Adipocyte (in vitro differentiated cells): ENCODE measurements at regions not wholly inside any gene's neighbourhood (a gene's known extent, or its start where the extent isn't known, plus 50 kb on each side); places are given as distances from the start of the nearest gene placed in this dataset.

Source experiments
- DNase-seq: peaks from one replicate; pipeline ENCODE4 v3.0.0-alpha.2; 2015; ENCODE audit warnings: low read depth
- H3K27me3 ChIP-seq: replicated peaks from 2 replicates; pipeline ENCODE4 v1.7.0; 2013; ENCODE audit warnings: mild to moderate bottlenecking, low read length, moderate library complexity; ENCODE audit not compliant: control insufficient read depth, insufficient read depth
- H3K36me3 ChIP-seq: 2 replicates; pipeline ENCODE4 v1.7.0; 2013; ENCODE audit warnings: low read length, mild to moderate bottlenecking, moderate library complexity; ENCODE audit not compliant: control insufficient read depth, insufficient read depth, severe bottlenecking
- H3K4me1 ChIP-seq: 2 replicates; pipeline ENCODE4 v1.7.0; 2013; ENCODE audit warnings: mild to moderate bottlenecking, low read length, moderate library complexity; ENCODE audit not compliant: control insufficient read depth, insufficient read depth
- H3K4me3 ChIP-seq: 2 replicates; pipeline ENCODE4 v1.7.0; 2013; ENCODE audit warnings: mild to moderate bottlenecking, low read length, moderate library complexity
- H3K9ac ChIP-seq: 2 replicates; pipeline ENCODE4 v1.7.0; 2013; ENCODE audit warnings: mild to moderate bottlenecking, low read length, moderate library complexity
- H3K9me3 ChIP-seq: 2 replicates; pipeline ENCODE4 v1.7.0; 2013; ENCODE audit warnings: mild to moderate bottlenecking, low read length, moderate library complexity; ENCODE audit not compliant: control insufficient read depth

DNA sequence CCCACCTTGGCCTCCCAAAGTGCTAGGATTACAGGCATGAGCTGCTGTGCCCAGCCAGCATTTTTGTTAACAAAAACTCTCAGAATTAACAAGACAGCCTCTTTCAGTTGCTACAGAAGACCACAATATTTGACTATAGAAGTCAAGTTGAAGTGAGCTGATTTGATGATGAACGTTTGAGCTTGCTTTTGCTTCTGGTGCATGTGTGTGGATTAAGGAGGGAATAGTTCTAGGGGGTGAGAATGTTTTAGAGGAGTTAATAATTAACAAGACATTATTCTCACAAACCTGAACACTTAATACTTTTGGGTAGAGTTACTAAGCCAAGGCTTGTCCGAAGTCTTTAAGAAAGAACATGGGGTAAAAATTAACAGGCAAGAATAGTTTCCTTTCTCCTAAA is 191.6 kb downstream of the TENT4A start:
- Histone ChIP-seq H3K36me3 (no peaks in the 10 kb centered on the region), H3K4me1 (peaks cover 5% of the 10 kb centered on the region), H3K4me3 (no peak overlapping the region), H3K27me3 (no peaks in the 10 kb centered on the region), H3K9me3 (no peaks in the 10 kb centered on the region), H3K9ac (no peak overlapping the region)
- DNase-seq: no peak

DNA sequence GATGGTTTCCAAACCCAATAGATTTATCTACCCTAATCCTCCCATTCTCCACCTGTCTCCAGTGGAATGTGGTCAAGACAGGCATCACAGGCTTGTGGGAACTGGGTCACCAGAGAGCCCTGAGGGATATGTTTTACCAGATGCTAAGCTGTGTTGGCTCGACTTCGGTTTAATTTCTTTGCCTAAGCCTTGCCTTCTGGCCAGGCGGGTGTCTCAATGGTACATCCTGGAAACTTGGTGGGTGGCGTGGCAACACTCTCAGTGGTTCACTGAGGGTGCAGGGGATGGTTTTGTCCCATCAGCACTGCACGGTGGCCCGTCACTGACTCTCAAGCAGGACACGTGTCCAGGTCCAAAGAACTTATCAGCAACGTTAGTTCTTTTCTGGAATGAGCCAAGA is 192.2 kb downstream of the TENT4A start:
- peaks cover 5% of the 10 kb centered on the region for H3K4me1 ChIP-seq
- H3K4me3 ChIP-seq: no peak overlapping the region
- H3K27me3 ChIP-seq: no peaks in the 10 kb centered on the region
- no peaks in the 10 kb centered on the region for H3K36me3 ChIP-seq
- no peaks in the 10 kb centered on the region for H3K9me3 ChIP-seq
- no peak overlapping the region for H3K9ac ChIP-seq
- no peak for DNase-seq

DNA sequence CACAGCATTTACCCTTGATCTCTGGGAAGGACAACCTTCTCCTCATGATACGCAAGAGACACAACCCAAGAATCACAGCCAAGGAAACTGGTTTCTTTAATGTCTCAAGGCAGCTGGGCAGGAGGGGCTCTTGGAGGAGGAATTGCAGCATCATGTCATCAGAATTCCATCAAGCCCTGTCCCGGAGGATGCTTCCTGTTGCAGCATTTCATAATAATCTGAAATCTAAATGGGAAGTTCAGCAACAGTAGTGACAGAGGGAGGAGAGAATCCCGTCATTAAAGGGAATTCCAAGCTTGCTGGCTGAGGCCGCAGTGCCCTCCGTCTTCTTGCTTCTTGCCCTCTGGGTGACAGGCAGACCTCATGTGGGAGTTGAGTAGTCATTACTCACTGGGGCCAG is 192.7 kb downstream of the TENT4A start:
- no peak for DNase-seq
- Histone ChIP-seq H3K27me3 (no peaks in the 10 kb centered on the region), H3K9ac (no peak overlapping the region), H3K4me3 (no peak overlapping the region), H3K4me1 (peaks cover 5% of the 10 kb centered on the region), H3K36me3 (no peaks in the 10 kb centered on the region), H3K9me3 (no peaks in the 10 kb centered on the region)

GRCh38 chr5:6907320-6907918 is 194.2 kb downstream of the TENT4A start:
- H3K9me3 ChIP-seq: no peaks in the 10 kb centered on the region
- H3K36me3 ChIP-seq: no peaks in the 10 kb centered on the region
- H3K27me3 ChIP-seq: no peaks in the 10 kb centered on the region
- H3K4me1 ChIP-seq: peaks cover 5% of the 10 kb centered on the region
- DNase-seq: no peak
- H3K9ac ChIP-seq: no peak overlapping the region
- H3K4me3 ChIP-seq: no peak overlapping the region

DNA sequence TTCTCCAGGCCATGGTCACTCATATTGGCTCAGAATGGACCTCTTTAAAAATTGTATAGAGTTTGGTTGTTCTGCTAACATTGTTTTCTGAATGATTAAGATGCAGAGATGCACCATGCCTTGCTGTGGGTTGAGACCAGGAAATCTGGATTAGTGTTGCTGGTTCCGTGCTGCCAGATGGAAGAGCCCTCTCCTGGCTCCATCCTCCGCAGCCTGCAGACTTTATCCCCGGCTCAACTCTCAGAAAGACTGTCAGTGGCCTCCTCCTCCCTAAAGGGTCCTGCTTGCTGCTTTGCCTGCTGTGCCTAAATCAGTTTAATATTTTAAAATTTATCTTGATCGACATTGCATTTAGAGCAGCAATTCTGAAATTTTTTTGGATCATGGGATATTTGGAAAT is 196.7 kb downstream of the TENT4A start:
- H3K9me3 ChIP-seq: no peaks in the 10 kb centered on the region
- DNase-seq: no peak
- no peak overlapping the region for H3K4me3 ChIP-seq

DNA sequence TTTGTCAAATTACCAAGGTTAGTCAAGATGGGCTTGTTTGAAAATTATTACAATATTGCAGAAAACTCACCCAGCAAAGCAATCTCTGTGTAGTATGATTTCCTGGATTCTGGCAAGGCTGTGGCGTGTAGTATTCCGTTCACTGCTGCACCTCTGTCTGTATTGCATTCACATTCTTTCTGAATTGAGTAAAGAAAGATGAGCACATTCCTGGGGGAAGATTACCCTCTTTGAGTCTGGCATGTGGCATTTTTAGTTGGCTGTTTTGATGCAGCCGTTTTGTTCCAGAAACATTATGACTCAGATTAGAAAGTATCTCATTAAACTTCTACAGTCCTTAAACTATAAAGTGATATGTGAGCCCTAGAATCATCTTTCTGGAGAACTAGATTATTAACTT is 197.7 kb downstream of the TENT4A start:
- Histone ChIP-seq H3K9ac (no peak overlapping the region), H3K36me3 (no peaks in the 10 kb centered on the region), H3K4me1 (no peaks in the 10 kb centered on the region), H3K4me3 (no peak overlapping the region), H3K9me3 (no peaks in the 10 kb centered on the region), H3K27me3 (no peaks in the 10 kb centered on the region)
- DNase-seq: no peak

More for the DNA sequence above, 196.7 kb downstream of the TENT4A start:
- Histone ChIP-seq H3K4me1 (peaks cover 5% of the 10 kb centered on the region), H3K36me3 (no peaks in the 10 kb centered on the region), H3K9ac (no peak overlapping the region), H3K27me3 (no peaks in the 10 kb centered on the region)

DNA sequence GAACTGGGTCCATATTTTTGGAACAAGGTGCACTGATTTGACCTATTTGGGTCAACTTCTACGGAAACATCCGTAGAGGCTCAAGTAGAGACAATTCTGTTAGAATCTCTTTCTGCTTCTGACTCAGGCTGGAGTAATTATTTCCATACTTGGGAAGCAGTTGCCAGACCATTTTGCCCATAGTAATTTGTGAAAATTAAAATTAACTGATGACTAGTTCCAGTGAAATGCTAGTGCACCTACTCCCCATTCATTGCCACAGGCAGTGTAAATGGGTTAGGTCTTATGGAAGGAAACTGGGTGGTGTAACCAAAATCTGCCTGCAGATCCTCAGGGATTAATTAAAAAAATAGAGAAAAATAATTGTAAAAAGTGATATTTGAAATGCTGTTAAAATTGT is 201.1 kb downstream of the TENT4A start:
- Histone ChIP-seq H3K9me3 (no peaks in the 10 kb centered on the region), H3K9ac (no peak overlapping the region), H3K36me3 (no peaks in the 10 kb centered on the region), H3K27me3 (no peaks in the 10 kb centered on the region), H3K4me1 (no peaks in the 10 kb centered on the region), H3K4me3 (no peak overlapping the region)
- DNase-seq: no peak

DNA sequence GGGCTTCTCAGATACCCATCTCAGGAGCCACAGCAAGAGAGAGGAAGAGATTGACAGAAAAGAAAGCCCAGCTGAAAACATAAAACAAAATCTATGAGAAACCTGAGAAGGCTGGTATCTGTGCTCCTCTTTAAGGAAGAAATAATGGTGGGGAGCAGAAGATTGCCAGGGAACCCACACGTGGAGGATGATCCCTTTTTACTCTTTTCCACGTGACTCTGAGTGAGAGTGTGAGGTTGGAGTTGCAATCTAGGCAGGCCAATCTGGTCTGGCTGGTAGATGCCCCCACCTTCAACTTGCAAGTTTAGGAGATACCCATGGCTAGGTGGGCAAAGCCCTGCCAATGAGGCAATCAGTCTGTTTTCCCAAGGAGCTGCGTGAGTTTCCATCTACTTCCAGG is 202.3 kb downstream of the TENT4A start:
- Histone ChIP-seq H3K9me3 (no peaks in the 10 kb centered on the region), H3K4me3 (no peak overlapping the region), H3K9ac (no peak overlapping the region), H3K4me1 (no peaks in the 10 kb centered on the region), H3K36me3 (no peaks in the 10 kb centered on the region), H3K27me3 (no peaks in the 10 kb centered on the region)
- no peak for DNase-seq

DNA sequence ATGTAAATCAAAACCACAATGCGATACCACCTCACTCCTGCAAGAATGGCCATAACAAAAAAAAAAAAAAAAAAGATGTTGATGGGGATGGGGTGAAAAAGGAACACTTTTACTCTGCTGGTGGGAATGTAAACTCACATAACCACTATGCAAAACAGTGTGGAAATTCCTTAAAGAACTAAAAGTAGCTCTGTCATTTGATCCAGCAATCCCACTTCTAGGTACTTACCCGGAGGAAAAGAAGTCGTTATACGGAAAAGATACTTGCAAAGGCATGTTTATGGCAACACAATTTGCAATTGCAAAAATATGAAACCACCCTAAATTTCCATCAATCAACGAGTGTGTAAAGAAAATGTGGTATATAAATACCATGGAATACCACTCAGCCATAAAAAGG is 205.0 kb downstream of the TENT4A start:
- Histone ChIP-seq H3K9me3 (no peaks in the 10 kb centered on the region), H3K4me1 (no peaks in the 10 kb centered on the region), H3K36me3 (no peaks in the 10 kb centered on the region), H3K4me3 (no peak overlapping the region), H3K9ac (no peak overlapping the region), H3K27me3 (no peaks in the 10 kb centered on the region)
- DNase-seq: no peak

GRCh38 chr5:6920628-6921256 is 207.5 kb downstream of the TENT4A start:
- Histone ChIP-seq H3K27me3 (no peaks in the 10 kb centered on the region), H3K9me3 (no peaks in the 10 kb centered on the region), H3K36me3 (no peaks in the 10 kb centered on the region), H3K4me3 (no peak overlapping the region), H3K9ac (no peak overlapping the region), H3K4me1 (no peaks in the 10 kb centered on the region)
- no peak for DNase-seq

- no peak overlapping the region for H3K4me3 ChIP-seq
- H3K9ac ChIP-seq: no peak overlapping the region
- H3K27me3 ChIP-seq: no peaks in the 10 kb centered on the region
- no peak for DNase-seq
- no peaks in the 10 kb centered on the region for H3K9me3 ChIP-seq
- H3K4me1 ChIP-seq: no peaks in the 10 kb centered on the region
- no peaks in the 10 kb centered on the region for H3K36me3 ChIP-seq
These were observed 213.3 kb downstream of the TENT4A start for GRCh38 chr5:6926491-6927038.

- H3K36me3 ChIP-seq: no peaks in the 10 kb centered on the region
- H3K9me3 ChIP-seq: no peaks in the 10 kb centered on the region
- H3K4me3 ChIP-seq: no peak overlapping the region
- H3K27me3 ChIP-seq: no peaks in the 10 kb centered on the region
- H3K4me1 ChIP-seq: no peaks in the 10 kb centered on the region
- H3K9ac ChIP-seq: no peak overlapping the region
- no peak for DNase-seq
These were observed 222.8 kb downstream of the TENT4A start for GRCh38 chr5:6936031-6936430.
